Esophagus squamous epithelium (tissue), 5 donors: ENCODE measurements at regions not wholly inside any gene's neighbourhood (a gene's known extent, or its start where the extent isn't known, plus 50 kb on each side); places are given as distances from the start of the nearest gene placed in this dataset.

Source experiments
- DNase-seq: peaks from one replicate; lab custom pipeline; 2025; lab: John Stamatoyannopoulos, UW
- H3K27ac ChIP-seq, 4 donors: fragments of 200-600 bp; sonication (generic); one replicate each; pipeline ENCODE4 v1.5.1; 2016 to 2019; ENCODE audit warnings: mild to moderate bottlenecking in 1 of 4
- H3K27me3 ChIP-seq, 4 donors: fragments of 200-600 bp; sonication (generic); 1 replicate in 3 of 4; 2 replicates in 1 of 4; pipeline versions ENCODE4 v1.5.1 to v1.6.0; 2017 to 2021; ENCODE audit warnings: antibody characterized with exemption in 1 of 4
- H3K36me3 ChIP-seq, 3 donors: fragments of 200-600 bp; sonication (generic); one replicate each; pipeline ENCODE4 v1.5.1; 2016 to 2019
- H3K4me1 ChIP-seq, 3 donors: fragments of 200-600 bp; sonication (generic); one replicate each; pipeline ENCODE4 v1.5.1; 2017 to 2019
- H3K4me3 ChIP-seq, 4 donors: fragments of 200-600 bp; sonication (generic); 1 replicate in 3 of 4; 2 replicates in 1 of 4; pipeline ENCODE4 v1.5.1; 2016 to 2019; ENCODE audit warnings: mild to moderate bottlenecking in 2 of 4, moderate library complexity in 1 of 4
- H3K9me3 ChIP-seq, 3 donors: fragments of 200-600 bp; sonication (generic); one replicate each; pipeline ENCODE4 v1.5.1; 2016 to 2019
- POLR2A ChIP-seq, 4 donors: fragments of 450-650 bp; IDR thresholded peaks; one replicate each; pipeline ENCODE4 v1.6.1; 2017; ENCODE audit warnings: antibody characterized with exemption in 4 of 4, mild to moderate bottlenecking in 4 of 4, moderate library complexity in 3 of 4
- WGBS, 2 donors: methylation state at CpG; one replicate each; pipeline ENCODE4 v1.1.5; 2018; 5-methylcytosine and 5-hydroxymethylcytosine counted together
- intact Hi-C: fragments of 100-400 bp; cut with DNase I; formaldehyde crosslinking; loops from one replicate; pipeline ENCODE4 v1.15.0; 2022
- TF ChIP-seq, protein P1 (sequence below), 6 experiments: fragments of 450-650 bp in 4 of 6; fragments of 200-600 bp in 2 of 6; sonication (generic) in 2 of 6; IDR thresholded peaks; one replicate each; pipeline ENCODE4 v1.5.1; 2016 to 2019; ENCODE audit warnings: antibody characterized with exemption in 6 of 6, mild to moderate bottlenecking in 4 of 6, moderate library complexity in 4 of 6
- donor health status: DM: yes; HTN: yes; CAD: no.

- 28 to 38% methylated on average over 3 of the region's 3 CpGs for WGBS, 2 donors
- Histone ChIP-seq H3K4me1 (no peaks in the 10 kb centered on the region), H3K4me3 (no peak overlapping the region), H3K27me3 (no peaks in the 10 kb centered on the region), H3K9me3 (no peaks in the 10 kb centered on the region), H3K36me3 (no peaks in the 10 kb centered on the region), H3K27ac (no peak overlapping the region)
- TF ChIP-seq, protein P1, sequence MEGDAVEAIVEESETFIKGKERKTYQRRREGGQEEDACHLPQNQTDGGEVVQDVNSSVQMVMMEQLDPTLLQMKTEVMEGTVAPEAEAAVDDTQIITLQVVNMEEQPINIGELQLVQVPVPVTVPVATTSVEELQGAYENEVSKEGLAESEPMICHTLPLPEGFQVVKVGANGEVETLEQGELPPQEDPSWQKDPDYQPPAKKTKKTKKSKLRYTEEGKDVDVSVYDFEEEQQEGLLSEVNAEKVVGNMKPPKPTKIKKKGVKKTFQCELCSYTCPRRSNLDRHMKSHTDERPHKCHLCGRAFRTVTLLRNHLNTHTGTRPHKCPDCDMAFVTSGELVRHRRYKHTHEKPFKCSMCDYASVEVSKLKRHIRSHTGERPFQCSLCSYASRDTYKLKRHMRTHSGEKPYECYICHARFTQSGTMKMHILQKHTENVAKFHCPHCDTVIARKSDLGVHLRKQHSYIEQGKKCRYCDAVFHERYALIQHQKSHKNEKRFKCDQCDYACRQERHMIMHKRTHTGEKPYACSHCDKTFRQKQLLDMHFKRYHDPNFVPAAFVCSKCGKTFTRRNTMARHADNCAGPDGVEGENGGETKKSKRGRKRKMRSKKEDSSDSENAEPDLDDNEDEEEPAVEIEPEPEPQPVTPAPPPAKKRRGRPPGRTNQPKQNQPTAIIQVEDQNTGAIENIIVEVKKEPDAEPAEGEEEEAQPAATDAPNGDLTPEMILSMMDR (IDR thresholded peaks at IDR 0.05): no peak
- no peak for TF ChIP-seq POLR2A (IDR thresholded peaks at IDR 0.05)
- intact Hi-C loops: no loop called here
- DNase-seq: no peak
Observed at GRCh38 chr1:72649991-72650390, 367.7 kb upstream of the NEGR1 start.

DNA sequence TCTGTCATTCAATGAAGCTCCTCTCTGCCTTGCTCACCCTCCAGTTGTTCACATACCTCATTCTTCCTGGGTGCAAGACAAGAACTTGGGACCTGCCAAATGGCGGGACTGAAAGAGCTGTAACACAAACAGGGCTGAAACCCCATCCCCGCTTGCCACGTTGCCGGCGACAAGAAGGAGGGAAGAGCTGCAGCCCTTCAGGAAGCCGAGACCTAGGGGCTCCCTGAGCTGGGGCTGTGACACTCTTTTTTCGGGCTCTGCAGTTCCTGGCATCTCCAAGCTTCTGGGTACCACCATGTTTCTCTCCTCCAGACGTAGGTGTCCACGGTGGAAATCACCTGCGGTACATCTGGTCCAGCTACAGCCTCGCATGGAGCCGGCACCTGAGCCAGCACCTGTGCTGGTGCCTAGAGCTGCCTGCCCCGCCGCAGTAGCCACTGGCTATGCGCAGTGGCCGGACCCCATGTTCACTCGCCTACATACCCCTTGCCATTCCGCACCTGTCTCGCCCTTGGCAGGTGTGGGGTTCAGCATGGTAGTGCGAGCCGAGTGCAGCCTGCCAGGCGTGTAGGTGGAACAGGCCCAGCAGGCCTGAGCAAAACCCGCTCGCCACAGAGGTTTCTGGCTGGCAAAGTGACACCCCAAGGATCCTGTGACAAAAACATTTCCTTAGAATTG is 367.0 kb upstream of the NEGR1 start:
- TF ChIP-seq, protein P1 (IDR thresholded peaks at IDR 0.05): no peak
- H3K36me3 ChIP-seq: no peaks in the 10 kb centered on the region
- H3K27ac ChIP-seq: no peak overlapping the region
- no peaks in the 10 kb centered on the region for H3K4me1 ChIP-seq
- no peaks in the 10 kb centered on the region for H3K9me3 ChIP-seq
- H3K27me3 ChIP-seq: no peaks in the 10 kb centered on the region
- DNase-seq: no peak
- WGBS, 2 donors: 75 to 82% methylated on average over 15 to 19 of the region's 24 CpGs
- H3K4me3 ChIP-seq: no peak overlapping the region
- intact Hi-C loops: no loop called here

GRCh38 chr1:72648465-72648864 is 366.1 kb upstream of the NEGR1 start:
- WGBS, 2 donors: 50% methylated on average over 4 of the region's 5 CpGs; no CpG with 5 or more reads in 1 of the 2 donors
- Histone ChIP-seq H3K9me3 (no peaks in the 10 kb centered on the region), H3K27ac (no peak overlapping the region), H3K27me3 (no peaks in the 10 kb centered on the region), H3K4me1 (no peaks in the 10 kb centered on the region), H3K4me3 (no peak overlapping the region), H3K36me3 (no peaks in the 10 kb centered on the region)
- DNase-seq: no peak
- intact Hi-C loops: no loop called here
- no peak for TF ChIP-seq POLR2A (IDR thresholded peaks at IDR 0.05)
- TF ChIP-seq, protein P1 (IDR thresholded peaks at IDR 0.05): no peak

GRCh38 chr1:72643142-72643541 is 360.8 kb upstream of the NEGR1 start:
- Histone ChIP-seq H3K36me3 (no peaks in the 10 kb centered on the region), H3K9me3 (no peaks in the 10 kb centered on the region), H3K27me3 (no peaks in the 10 kb centered on the region), H3K4me3 (no peak overlapping the region), H3K4me1 (no peaks in the 10 kb centered on the region), H3K27ac (no peak overlapping the region)
- no peak for DNase-seq
- WGBS, 2 donors: 67 to 80% methylated on average over 2 of the region's 2 CpGs
- TF ChIP-seq, protein P1 (IDR thresholded peaks at IDR 0.05): no peak
- TF ChIP-seq POLR2A (IDR thresholded peaks at IDR 0.05): no peak
- intact Hi-C loops: no loop called here

DNA sequence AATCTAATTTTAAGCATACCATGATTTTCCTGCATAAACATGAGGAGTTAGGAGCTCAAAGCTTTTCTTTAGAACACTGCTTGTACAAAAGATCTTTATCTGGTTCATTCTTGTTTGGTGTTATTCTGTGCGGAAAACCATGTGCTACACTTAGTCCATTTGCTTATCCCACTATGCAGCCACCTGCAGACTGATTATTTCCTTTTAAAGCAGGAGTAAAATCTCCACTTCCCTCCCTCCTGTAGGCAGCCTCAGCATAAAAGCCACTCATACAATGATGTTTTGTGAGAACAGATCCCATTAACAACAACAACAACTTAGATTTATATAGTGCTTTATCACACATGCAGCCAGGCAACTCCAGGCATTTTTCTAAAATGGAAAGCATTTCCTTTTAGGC is 355.3 kb upstream of the NEGR1 start:
- DNase-seq: no peak
- Histone ChIP-seq H3K36me3 (no peaks in the 10 kb centered on the region), H3K4me1 (no peaks in the 10 kb centered on the region), H3K4me3 (no peak overlapping the region), H3K9me3 (no peaks in the 10 kb centered on the region), H3K27me3 (no peaks in the 10 kb centered on the region), H3K27ac (no peak overlapping the region)
- intact Hi-C loops: no loop called here
- 55 to 67% methylated on average over 1 of the region's 1 CpG for WGBS, 2 donors
- no peak for TF ChIP-seq POLR2A (IDR thresholded peaks at IDR 0.05)
- TF ChIP-seq, protein P1 (IDR thresholded peaks at IDR 0.05): no peak
